ENCODE measurements at regions not wholly inside any gene's neighbourhood (a gene's known extent, or its start where the extent isn't known, plus 50 kb on each side); places are given as distances from the start of the nearest gene placed in this dataset.

- no peak for TF ChIP-seq CTCF (IDR thresholded peaks at IDR 0.05)
- no peak for TF ChIP-seq EZH2 (IDR thresholded peaks at IDR 0.05)
- TF ChIP-seq EZH2phosphoT487 (IDR thresholded peaks at IDR 0.05) = no peak
These were observed 72.7 kb upstream of the CLPB start for GRCh38 chr11:72507050-72507449.

All from neural progenitor cell (in vitro differentiated cells).